ENCODE measurements at regions not wholly inside any gene's neighbourhood (a gene's known extent, or its start where the extent isn't known, plus 50 kb on each side); places are given as distances from the start of the nearest gene placed in this dataset.

- no peak for DNase-seq (ENCODE audit: low spot score)
These were observed 55.0 kb upstream of the CTLA4 start for GRCh38 chr2:203812294-203813221.

DNA sequence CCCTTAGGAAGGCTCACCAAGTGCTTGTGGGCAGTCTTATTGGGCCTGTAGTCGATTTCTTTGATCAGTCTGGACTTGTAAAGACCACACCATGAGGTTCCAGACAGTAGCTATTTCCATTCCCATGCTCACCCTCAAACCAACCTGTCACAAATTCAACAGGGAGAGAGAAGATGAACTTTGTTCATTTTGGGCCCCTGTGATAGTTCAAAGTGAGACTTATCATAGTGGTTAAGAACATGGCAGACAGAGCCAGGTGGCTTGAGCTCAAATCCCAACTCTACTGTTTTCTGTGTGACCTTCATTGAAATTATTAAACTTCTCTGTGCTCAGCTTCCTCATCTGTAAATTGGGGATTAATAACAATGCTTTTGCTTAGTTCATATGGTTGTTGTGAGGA, 53.9 kb upstream of the CTLA4 start:
- DNase-seq (ENCODE audit: low spot score) = no peak

DNA sequence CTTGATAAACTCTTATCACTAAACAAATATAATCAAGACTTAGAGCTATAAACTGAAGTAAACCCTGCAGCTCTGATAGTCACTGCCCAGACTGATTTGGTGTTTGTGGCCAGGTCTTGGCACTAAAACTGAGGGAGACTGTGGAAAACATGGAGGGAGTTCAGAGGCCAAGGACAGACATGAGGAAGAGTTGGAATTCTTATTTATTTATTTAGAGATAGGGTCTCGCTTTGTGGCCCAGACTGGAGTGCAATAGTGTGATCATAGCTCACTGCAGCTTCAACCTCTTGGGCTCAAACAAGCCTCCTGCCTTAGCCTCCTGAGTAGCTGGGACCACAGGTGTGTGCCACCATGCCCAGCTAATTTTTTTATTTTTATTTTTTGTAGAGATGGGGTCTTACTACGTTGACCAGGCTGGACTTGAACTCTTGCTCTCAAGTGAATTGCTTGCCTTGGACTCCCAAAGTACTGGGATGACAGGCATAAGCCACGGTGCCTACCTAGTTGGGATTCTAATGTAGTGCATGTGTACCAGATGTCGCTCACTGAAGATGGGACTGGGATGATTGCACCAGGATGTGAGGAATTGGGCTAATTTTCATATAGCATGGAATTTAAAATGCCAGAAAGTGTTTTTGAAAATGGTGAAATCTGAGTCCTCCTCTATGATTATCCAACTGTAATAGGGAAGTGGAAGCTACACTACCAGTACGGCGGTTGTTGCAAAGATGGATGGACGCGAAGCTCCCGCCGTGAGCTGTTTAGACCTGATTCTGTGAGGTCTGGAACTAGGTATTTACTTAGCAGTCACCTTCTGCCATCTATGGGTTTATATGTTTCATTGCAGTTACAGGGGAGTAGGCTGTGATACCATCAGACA, 52.7 kb upstream of the CTLA4 start:
- DNase-seq (ENCODE audit: low spot score) = peak; percentile 83

GRCh38 chr2:203815541-203815898, 52.1 kb upstream of the CTLA4 start:
- DNase-seq (ENCODE audit: low spot score) = no peak

DNA sequence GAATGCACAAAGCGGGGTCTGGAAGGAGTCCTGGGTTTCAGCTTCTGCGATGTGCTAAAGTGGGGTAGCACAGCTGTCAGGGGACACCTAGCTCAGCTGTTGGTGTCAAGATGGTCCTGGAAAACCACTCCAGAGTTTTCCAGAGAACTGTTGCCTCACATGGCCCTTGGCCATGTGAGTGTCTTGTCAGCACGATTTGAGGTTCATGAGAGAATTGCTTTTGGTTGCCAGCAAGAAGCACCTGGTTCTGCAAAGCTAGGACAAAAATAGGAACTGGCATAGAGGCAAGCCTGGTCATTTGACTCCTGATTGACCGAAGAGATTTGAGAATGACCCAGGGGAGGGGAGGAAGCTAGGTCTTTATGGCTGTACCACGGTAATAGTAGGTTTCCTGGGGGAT, 50.4 kb upstream of the CTLA4 start:
- no peak for DNase-seq (ENCODE audit: low spot score)

Measured in SK-N-DZ (cell line).